H9 (cell line): ENCODE measurements at regions not wholly inside any gene's neighbourhood (a gene's known extent, or its start where the extent isn't known, plus 50 kb on each side); places are given as distances from the start of the nearest gene placed in this dataset.

Experiments used
- DNase-seq: peaks from one replicate; pipeline ENCODE4 v3.0.0-alpha.2; 2017
- H2AFZ ChIP-seq: one replicate; pipeline ENCODE4 v1.6.1; 2013; ENCODE audit warnings: mild to moderate bottlenecking, low read length, control low read depth, moderate library complexity
- H2AK5ac ChIP-seq: 2 replicates; pipeline ENCODE4 v1.6.1; 2013; ENCODE audit warnings: low read length, control low read depth, mixed read lengths; ENCODE audit not compliant: insufficient read length
- H2BK120ac ChIP-seq: one replicate; pipeline ENCODE4 v1.6.1; 2013; ENCODE audit warnings: low read depth, mild to moderate bottlenecking, low read length, control low read depth, inconsistent platforms; ENCODE audit not compliant: poor library complexity, severe bottlenecking
- H2BK12ac ChIP-seq: 2 replicates; pipeline ENCODE4 v1.6.1; 2013; ENCODE audit warnings: low read length, control low read depth, mixed read lengths, low read depth; ENCODE audit not compliant: insufficient read length
- H2BK15ac ChIP-seq: 2 replicates; pipeline ENCODE4 v1.6.1; 2013; ENCODE audit warnings: low read depth, low read length, control low read depth
- H2BK20ac ChIP-seq: one replicate; pipeline ENCODE4 v1.6.1; 2013; ENCODE audit warnings: low read depth, mild to moderate bottlenecking, low read length, control low read depth, inconsistent platforms; ENCODE audit not compliant: poor library complexity, severe bottlenecking
- H2BK5ac ChIP-seq: 2 replicates; pipeline ENCODE4 v1.6.1; 2013; ENCODE audit warnings: low read length, control low read depth, mixed read lengths; ENCODE audit not compliant: insufficient read length
- H3K14ac ChIP-seq: 2 replicates; pipeline ENCODE4 v1.6.1; 2013; ENCODE audit warnings: low read length, control low read depth; ENCODE audit not compliant: insufficient read depth
- H3K18ac ChIP-seq: 2 replicates; pipeline ENCODE4 v1.6.1; 2013; ENCODE audit warnings: low read depth, mild to moderate bottlenecking, mixed read lengths, low read length, control low read depth; ENCODE audit not compliant: insufficient read length
- H3K23ac ChIP-seq: 2 replicates; pipeline ENCODE4 v1.6.1; 2013; ENCODE audit warnings: low read length, control low read depth, mixed read lengths, low read depth; ENCODE audit not compliant: insufficient read length
- H3K23me2 ChIP-seq: 2 replicates; pipeline ENCODE4 v1.6.1; 2013; ENCODE audit warnings: low read depth, mild to moderate bottlenecking, mixed read lengths, low read length, control low read depth; ENCODE audit not compliant: insufficient read length, poor library complexity, severe bottlenecking
- H3K27ac ChIP-seq: 2 replicates; pipeline ENCODE4 v1.5.1; 2013; ENCODE audit warnings: low read length, control low read depth, mixed read lengths, low read depth; ENCODE audit not compliant: insufficient read length
- H3K27me3 ChIP-seq: 2 replicates; pipeline ENCODE4 v1.6.1; 2013; ENCODE audit warnings: low read length, control low read depth, inconsistent platforms; ENCODE audit not compliant: insufficient read depth
- H3K4ac ChIP-seq: 2 replicates; pipeline ENCODE4 v1.6.1; 2013; ENCODE audit warnings: low read depth, mild to moderate bottlenecking, control low read depth, inconsistent platforms, low read length, moderate library complexity
- H3K4me1 ChIP-seq: 2 replicates; pipeline ENCODE4 v1.6.1; 2013; ENCODE audit warnings: low read length, control low read depth, inconsistent platforms; ENCODE audit not compliant: insufficient read depth
- H3K4me2 ChIP-seq: 2 replicates; pipeline ENCODE4 v1.6.1; 2013; ENCODE audit warnings: low read length, control low read depth, mixed read lengths; ENCODE audit not compliant: insufficient read length, insufficient read depth
- H3K56ac ChIP-seq: 2 replicates; pipeline ENCODE4 v1.6.1; 2013; ENCODE audit warnings: low read depth, mild to moderate bottlenecking, mixed read lengths, low read length, control low read depth; ENCODE audit not compliant: insufficient read length
- H3K79me1 ChIP-seq: 2 replicates; pipeline ENCODE4 v1.6.1; 2013; ENCODE audit warnings: low read depth, mild to moderate bottlenecking, moderate library complexity, low read length, control low read depth, inconsistent platforms; ENCODE audit not compliant: insufficient read depth, poor library complexity, severe bottlenecking
- H3K79me2 ChIP-seq: 2 replicates; pipeline ENCODE4 v1.6.1; 2013; ENCODE audit warnings: low read length, control low read depth, inconsistent platforms; ENCODE audit not compliant: insufficient read depth
- H3K9ac ChIP-seq: 2 replicates; pipeline ENCODE4 v1.6.1; 2013; ENCODE audit warnings: low read length, control low read depth, mixed read lengths; ENCODE audit not compliant: insufficient read length; ENCODE audit errors: extremely low read depth
- H3K9me3 ChIP-seq: one replicate; pipeline ENCODE4 v1.6.1; 2013; ENCODE audit warnings: low read depth, low read length, inconsistent platforms; ENCODE audit not compliant: control insufficient read depth
- H3T11ph ChIP-seq: one replicate; pipeline ENCODE4 v1.6.1; 2013; ENCODE audit warnings: mild to moderate bottlenecking, low read length, control low read depth, inconsistent platforms
- H4K20me1 ChIP-seq: one replicate; pipeline ENCODE4 v1.6.1; 2013; ENCODE audit not compliant: control insufficient read depth, insufficient read length, insufficient read depth
- H4K5ac ChIP-seq: 2 replicates; pipeline ENCODE4 v1.6.1; 2013; ENCODE audit warnings: low read depth, mild to moderate bottlenecking, mixed read lengths, low read length, control low read depth; ENCODE audit not compliant: insufficient read length
- H4K8ac ChIP-seq: replicated peaks from 2 replicates; pipeline ENCODE4 v1.6.1; 2013; ENCODE audit warnings: low read length, control low read depth, mixed read lengths, low read depth; ENCODE audit not compliant: insufficient read length
- H4K91ac ChIP-seq: 2 replicates; pipeline ENCODE4 v1.6.1; 2013; ENCODE audit warnings: low read depth, mild to moderate bottlenecking, moderate library complexity, mixed read lengths, low read length, control low read depth; ENCODE audit not compliant: insufficient read length
- H3K27ac Mint-ChIP-seq, 3 experiments: 2 replicates in 2 of 3; 3 replicates in 1 of 3; pipeline ENCODE4 v1.8.0; 2020 to 2021; ENCODE audit warnings: mixed read lengths in 3 of 3, mild to moderate bottlenecking in 1 of 3, moderate library complexity in 1 of 3
- H3K27me3 Mint-ChIP-seq: 2 replicates; pipeline ENCODE4 v1.8.0; 2021; ENCODE audit warnings: low read depth, mild to moderate bottlenecking, moderate library complexity, mixed read lengths
- H3K36me3 Mint-ChIP-seq, 3 experiments: 2 replicates in 2 of 3; 3 replicates in 1 of 3; pipeline ENCODE4 v1.8.0; 2020 to 2021; ENCODE audit warnings: low read depth in 3 of 3, mixed read lengths in 3 of 3; ENCODE audit not compliant: insufficient read depth in 1 of 3
- H3K4me1 Mint-ChIP-seq, 2 experiments: 2 replicates each; pipeline ENCODE4 v1.8.0; 2020; ENCODE audit warnings: mixed read lengths in 2 of 2
- H3K4me3 Mint-ChIP-seq, 2 experiments: 2 replicates in 1 of 2; 3 replicates in 1 of 2; pipeline ENCODE4 v1.8.0; 2020 to 2021; ENCODE audit warnings: mild to moderate bottlenecking in 2 of 2, mixed read lengths in 2 of 2, moderate library complexity in 1 of 2
- H3K9me3 Mint-ChIP-seq, 2 experiments: 2 replicates in 1 of 2; 3 replicates in 1 of 2; pipeline ENCODE4 v1.8.0; 2020; ENCODE audit warnings: mild to moderate bottlenecking in 2 of 2, mixed read lengths in 2 of 2, moderate library complexity in 1 of 2
- WGBS: extraction: QIAGEN DNeasy Blood & Tissue Kit; methylation state at CpG from one replicate; pipeline ENCODE4 v1.1.7; 2013; ENCODE audit warnings: missing lambda C conversion rate, low lambda C conversion rate, mixed read lengths; ENCODE audit not compliant: insufficient read length; ENCODE audit errors: extremely low coverage; 5-methylcytosine and 5-hydroxymethylcytosine counted together
- TF ChIP-seq, protein P1 (sequence below): fragments of 200-600 bp; sonication (generic); conservative IDR thresholded peaks from 3 replicates; pipeline ENCODE4 v1.8.0; 2021; ENCODE audit warnings: antibody characterized with exemption, mild to moderate bottlenecking

DNA sequence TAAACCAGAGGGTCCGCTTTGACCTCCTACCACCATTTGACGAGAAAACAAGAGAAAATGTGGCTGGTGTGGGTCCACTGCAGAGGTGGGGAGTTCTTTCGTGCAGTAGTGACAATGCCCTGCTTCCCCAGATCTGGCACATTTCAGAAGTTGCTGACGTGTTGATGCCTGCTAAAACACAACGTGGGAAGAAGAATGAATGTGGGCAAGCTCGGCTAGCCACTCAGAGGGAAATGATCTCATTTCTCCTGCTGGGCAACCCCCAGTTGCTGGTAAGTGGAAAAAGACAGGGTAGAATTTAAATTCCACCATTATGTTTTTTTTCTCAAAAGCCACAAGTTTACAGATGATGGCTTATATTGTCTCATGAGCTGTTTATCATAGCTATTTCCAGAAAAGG, 77.9 kb downstream of the LUZP4 start:
- Histone ChIP-seq H3K4me2 (no peak overlapping the region), H3K14ac (no peak overlapping the region), H4K20me1 (no peaks in the 10 kb centered on the region), H4K5ac (no peak overlapping the region), H3K79me2 (no peaks in the 10 kb centered on the region), H2AK5ac (no peak overlapping the region), H3K9ac (peak overlapping the region; percentile 33), H4K8ac (no peak overlapping the region), H2BK20ac (no peak overlapping the region), H3K56ac (no peak overlapping the region), H3K23ac (no peak overlapping the region), H3K79me1 (no peaks in the 10 kb centered on the region), H3K23me2 (no peaks in the 10 kb centered on the region), H3T11ph (no peak overlapping the region), H2BK120ac (no peak overlapping the region), H3K27ac (no peak overlapping the region), H3K18ac (no peak overlapping the region), H2AFZ (no peak overlapping the region), H3K4ac (no peak overlapping the region), H3K4me1 (peaks cover 2% of the 10 kb centered on the region; the same call in 1 of the 2 replicates), H2BK5ac (no peak overlapping the region), H2BK12ac (no peak overlapping the region), H4K91ac (no peak overlapping the region), H3K9me3 (no peaks in the 10 kb centered on the region), H2BK15ac (no peak overlapping the region), H3K27me3 (no peaks in the 10 kb centered on the region)
- DNase-seq: no peak
- TF ChIP-seq, protein P1, sequence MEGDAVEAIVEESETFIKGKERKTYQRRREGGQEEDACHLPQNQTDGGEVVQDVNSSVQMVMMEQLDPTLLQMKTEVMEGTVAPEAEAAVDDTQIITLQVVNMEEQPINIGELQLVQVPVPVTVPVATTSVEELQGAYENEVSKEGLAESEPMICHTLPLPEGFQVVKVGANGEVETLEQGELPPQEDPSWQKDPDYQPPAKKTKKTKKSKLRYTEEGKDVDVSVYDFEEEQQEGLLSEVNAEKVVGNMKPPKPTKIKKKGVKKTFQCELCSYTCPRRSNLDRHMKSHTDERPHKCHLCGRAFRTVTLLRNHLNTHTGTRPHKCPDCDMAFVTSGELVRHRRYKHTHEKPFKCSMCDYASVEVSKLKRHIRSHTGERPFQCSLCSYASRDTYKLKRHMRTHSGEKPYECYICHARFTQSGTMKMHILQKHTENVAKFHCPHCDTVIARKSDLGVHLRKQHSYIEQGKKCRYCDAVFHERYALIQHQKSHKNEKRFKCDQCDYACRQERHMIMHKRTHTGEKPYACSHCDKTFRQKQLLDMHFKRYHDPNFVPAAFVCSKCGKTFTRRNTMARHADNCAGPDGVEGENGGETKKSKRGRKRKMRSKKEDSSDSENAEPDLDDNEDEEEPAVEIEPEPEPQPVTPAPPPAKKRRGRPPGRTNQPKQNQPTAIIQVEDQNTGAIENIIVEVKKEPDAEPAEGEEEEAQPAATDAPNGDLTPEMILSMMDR: no peak
- H3K4me1 Mint-ChIP-seq: peaks cover 12 to 16% of the 10 kb centered on the region in 2 experiments
- no peaks in the 10 kb centered on the region for H3K36me3 Mint-ChIP-seq
- H3K27ac Mint-ChIP-seq: no peak overlapping the region
- no peaks in the 10 kb centered on the region for H3K9me3 Mint-ChIP-seq
- no peak overlapping the region for H3K4me3 Mint-ChIP-seq
- WGBS: no CpG with 5 or more reads among the region's 6 CpGs
- peaks cover 10% of the 10 kb centered on the region for H3K27me3 Mint-ChIP-seq
